Skin epidermis (tissue), 12 donors: ENCODE measurements at regions not wholly inside any gene's neighbourhood (a gene's known extent, or its start where the extent isn't known, plus 50 kb on each side); places are given as distances from the start of the nearest gene placed in this dataset.

Source experiments
- H3K27ac ChIP-seq, 21 experiments: fragments of 200-600 bp; sonication (generic) in 11 of 21; one replicate each; pipeline ENCODE4 v1.5.0; 2020; ENCODE audit warnings: mild to moderate bottlenecking in 3 of 21, inconsistent platforms in 2 of 21, moderate library complexity in 2 of 21
- H3K4me3 ChIP-seq, 7 experiments: fragments of 200-600 bp; sonication (generic) in 2 of 7; one replicate each; pipeline ENCODE4 v1.5.0; 2020; ENCODE audit warnings: inconsistent platforms in 2 of 7, mild to moderate bottlenecking in 2 of 7, moderate library complexity in 1 of 7

DNA sequence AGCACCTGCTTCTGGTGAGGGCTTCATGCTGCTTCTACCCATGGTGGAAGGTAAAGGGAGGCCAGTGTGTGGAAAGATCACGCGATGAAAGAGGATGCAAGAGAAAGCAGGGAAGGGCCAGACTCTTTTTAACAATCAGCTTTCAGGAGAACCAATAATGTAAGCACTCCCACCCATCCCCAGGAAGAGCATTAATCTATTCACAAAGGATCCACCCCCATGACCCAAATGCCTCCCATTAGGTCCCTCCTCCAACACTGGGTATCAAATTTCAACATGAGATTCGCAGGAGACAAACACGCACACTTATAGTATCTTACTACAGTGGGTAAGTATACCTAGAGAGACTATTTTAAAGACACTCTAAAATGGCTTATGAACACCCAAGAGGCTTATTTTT is 80.5 kb upstream of the TMCC3 start:
- H3K4me3 ChIP-seq, result no peak overlapping the region
- no peak overlapping the region for H3K27ac ChIP-seq

DNA sequence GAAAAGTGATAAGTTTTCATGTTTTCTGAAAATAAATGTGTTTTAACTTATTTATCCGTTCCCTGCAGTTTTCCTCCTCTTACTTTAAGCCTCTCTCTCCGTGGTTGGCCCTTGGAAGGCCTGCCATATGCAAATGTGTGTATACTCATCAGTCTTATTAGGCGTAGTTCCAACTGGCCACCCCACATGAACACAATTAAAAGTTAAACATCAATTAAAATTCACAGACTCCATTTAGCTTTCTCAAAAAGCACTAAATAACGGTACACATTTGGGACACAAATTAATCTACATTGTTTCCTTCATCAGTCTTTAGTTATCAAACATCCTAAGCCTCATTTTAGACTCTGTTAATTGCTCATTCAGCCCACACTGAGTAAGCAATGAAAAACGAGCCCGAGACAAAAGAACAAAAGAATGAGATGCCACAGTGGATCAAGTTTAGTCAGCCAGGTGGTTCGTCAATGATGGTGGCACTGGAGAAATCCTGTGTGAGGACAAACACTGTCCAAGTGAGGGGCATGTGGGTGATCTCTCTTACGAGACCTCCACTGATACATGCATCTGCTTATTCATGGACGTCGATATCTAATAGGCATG is 76.0 kb upstream of the TMCC3 start:
- H3K4me3 ChIP-seq, result no peak overlapping the region
- H3K27ac ChIP-seq, result no peak overlapping the region

- no peak overlapping the region for H3K27ac ChIP-seq
- no peak overlapping the region for H3K4me3 ChIP-seq
Measured at GRCh38 chr12:94725375-94726168, 75.2 kb upstream of the TMCC3 start.

DNA sequence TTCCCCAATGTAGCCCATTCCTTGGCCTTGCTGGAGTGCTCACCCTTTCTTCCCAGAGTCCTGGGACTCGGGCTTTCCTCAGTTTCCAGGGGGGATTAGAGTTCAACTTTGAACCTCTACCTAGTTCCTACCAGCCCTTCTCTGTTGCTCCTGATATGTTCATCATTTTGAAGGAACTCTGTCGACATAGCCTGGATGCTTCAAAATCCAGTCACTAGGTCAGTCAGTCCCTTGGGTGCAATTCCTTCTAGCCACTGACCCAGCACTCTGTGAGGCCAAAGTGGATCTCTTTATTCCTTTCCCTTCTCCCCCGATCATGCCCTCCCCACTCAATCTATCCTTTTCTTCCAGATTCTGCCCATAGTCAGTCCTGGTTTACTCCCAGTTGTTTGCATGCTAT is 72.3 kb upstream of the TMCC3 start:
- H3K27ac ChIP-seq, result no peak overlapping the region
- H3K4me3 ChIP-seq, result no peak overlapping the region

GRCh38 chr12:94721173-94721572 is 70.8 kb upstream of the TMCC3 start:
- Histone ChIP-seq H3K4me3 (no peak overlapping the region), H3K27ac (no peak overlapping the region)

GRCh38 chr12:94718114-94718513 is 67.8 kb upstream of the TMCC3 start:
- no peak overlapping the region for H3K27ac ChIP-seq

DNA sequence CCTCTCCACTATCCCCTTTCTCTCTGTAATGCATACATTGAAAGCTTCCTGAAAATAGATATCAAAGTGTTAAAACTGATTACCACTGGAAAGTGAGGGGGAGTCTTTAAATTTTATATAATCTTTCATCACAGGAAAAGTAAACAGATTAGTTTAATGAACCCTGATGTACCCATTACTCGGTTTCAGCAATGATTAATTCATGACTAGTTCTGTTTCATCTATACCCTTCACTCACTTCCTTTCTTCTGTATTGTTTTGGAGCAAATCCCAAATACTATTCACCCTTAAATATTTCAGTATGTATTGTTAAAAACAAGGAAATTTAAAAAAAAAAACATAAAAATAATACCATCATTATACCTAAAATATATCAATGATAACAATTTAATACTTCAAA is 67.3 kb upstream of the TMCC3 start:
- Histone ChIP-seq H3K4me3 (no peak overlapping the region), H3K27ac (no peak overlapping the region)

More at GRCh38 chr12:94718114-94718513, 67.8 kb upstream of the TMCC3 start:
- no peak overlapping the region for H3K4me3 ChIP-seq

- Histone ChIP-seq H3K4me3 (no peak overlapping the region), H3K27ac (no peak overlapping the region)
Measured at GRCh38 chr12:94717108-94717507, 66.8 kb upstream of the TMCC3 start.

DNA sequence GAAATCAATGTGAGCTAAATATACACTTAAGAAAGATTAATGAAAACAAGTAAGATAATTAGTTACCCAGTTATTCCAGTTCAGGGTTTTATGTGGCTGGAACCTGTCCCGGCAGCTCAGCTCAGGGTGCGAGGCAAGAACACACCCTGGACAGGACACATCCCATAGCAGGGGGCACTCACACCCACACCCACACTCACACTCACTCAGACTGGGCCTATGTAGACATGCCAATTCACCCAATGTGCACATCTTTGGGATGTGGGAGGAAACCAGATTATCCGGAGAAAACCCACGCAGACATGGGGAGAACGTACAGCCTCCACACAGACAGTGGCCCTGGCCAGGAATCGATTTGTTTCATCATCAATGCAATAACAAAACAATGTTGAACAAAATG is 66.0 kb upstream of the TMCC3 start:
- Histone ChIP-seq H3K4me3 (no peak overlapping the region), H3K27ac (no peak overlapping the region)

DNA sequence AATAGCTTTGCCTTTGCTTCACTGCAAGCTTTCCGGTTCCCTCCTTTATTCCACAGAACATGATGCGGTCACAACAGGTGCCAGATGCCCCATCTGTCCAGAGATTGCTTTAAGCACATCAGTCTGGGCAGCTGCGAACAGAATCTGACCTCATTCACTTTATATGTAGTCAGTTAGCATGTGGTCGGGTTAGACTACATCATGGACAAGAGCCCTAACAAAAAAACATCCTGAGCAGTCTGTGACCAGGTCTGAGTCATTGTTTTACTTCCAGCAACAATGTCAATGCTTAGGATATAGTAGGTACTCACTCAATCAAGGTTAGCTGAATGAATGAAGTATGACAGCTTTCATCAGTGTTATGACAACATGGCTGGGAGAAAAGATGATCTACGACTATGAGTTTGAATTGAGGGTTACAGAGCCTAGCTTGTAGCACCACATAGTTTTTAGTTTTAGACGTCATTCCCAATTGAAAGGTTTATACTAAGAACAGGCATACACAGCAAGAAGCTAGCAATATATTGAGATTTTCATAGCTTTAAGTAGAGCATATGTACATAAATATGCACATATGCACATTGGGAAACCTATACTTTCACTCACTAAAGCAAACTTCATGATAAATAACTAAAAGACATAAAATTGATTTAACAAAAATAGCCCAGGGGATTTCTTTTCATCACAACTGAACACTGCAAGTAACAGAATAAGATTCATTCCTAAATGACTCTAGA is 64.2 kb upstream of the TMCC3 start:
- H3K27ac ChIP-seq, result no peak overlapping the region
- no peak overlapping the region for H3K4me3 ChIP-seq

DNA sequence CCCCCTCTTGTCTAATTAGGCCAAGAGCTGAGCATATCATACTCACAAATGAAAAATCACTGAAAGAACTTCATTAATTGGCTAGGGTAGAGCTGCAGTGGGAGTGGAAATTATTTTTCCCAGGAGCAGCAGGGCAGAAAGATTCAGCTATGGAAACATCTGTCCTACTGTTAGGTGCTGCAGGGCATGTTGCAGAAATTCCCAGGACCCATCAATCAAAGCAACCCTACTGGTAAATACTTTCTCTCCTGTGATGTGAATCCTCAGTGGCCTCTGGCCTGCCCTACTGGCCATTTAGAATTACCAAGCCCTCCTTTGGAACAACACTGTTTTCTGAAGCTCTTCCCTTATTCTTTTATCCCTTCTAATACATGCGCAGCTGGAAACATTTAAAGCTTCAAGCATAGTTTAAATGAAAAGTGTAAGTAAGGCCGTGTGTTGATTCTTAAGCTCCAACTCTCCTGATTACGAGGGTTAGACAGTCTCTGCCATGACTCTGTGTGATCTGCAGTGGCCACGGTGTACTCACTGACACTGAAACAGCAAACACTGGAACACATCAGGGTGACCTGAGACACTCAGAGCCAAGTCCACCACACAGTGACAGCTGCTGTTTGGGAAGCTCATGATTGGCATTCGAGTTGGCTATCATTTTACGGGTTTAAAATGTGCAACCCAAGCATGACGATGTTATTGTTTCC is 62.6 kb upstream of the TMCC3 start:
- no peak overlapping the region for H3K27ac ChIP-seq

DNA sequence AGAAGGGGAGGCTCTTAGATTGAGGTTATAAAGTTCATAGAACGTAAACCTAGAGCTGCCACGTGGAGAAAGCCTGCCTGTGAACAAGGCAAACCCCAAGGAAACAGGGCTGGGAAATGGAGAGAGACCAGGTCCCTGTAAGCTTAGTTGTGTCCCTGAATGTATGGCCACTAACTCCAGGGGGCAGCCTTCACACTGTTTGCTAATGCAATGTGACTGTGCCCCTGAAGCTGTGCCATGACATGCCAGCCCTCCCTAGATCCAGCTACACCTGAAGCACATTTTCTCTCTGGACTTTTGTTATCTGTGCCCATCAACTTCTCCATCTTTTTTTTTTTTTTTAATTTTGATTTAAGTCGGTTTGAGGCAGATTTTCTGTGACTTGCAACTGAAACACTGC is 60.6 kb upstream of the TMCC3 start:
- Histone ChIP-seq H3K4me3 (no peak overlapping the region), H3K27ac (no peak overlapping the region)

More for the DNA sequence above, 62.6 kb upstream of the TMCC3 start:
- H3K4me3 ChIP-seq, result no peak overlapping the region

GRCh38 chr12:94707892-94708291 is 57.5 kb upstream of the TMCC3 start:
- Histone ChIP-seq H3K4me3 (no peak overlapping the region), H3K27ac (no peak overlapping the region)

DNA sequence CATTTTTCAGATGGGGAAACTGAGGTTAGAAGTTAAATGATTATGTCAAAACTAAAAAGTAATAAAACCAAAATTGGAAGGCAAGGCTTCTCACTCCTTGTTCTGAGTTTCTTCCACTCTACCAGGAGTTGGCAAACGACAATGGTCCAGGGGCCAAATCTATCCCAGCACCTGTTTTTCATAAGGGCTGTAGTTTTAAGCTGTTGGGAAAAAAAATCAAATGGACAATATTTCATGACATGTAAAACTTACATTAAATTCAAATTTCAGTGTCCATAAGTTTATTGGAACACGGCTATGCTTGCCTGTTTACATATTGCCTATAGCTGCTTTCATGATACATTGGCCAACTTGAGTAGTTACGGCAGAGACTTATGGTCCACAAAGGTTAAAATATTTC is 56.7 kb upstream of the TMCC3 start:
- Histone ChIP-seq H3K4me3 (no peak overlapping the region), H3K27ac (no peak overlapping the region)

DNA sequence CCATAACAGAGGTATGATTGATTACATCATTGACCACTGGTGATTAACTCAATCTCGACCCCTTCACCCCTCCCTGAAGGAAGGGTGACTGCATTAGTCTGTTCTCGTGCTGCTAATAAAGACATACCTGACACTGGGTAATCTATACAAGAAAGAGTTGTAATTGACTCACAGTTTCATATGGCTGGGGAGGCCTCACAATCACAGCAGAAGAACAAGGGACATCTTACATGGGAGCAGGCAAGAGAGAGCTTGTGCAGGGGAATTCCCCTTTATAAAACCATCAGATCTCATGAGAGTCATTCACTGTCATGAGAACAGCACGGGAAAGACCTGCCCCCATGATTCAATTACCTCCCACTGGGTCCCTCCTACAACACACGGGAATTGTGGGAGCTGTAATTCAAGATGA is 55.9 kb upstream of the TMCC3 start:
- Histone ChIP-seq H3K4me3 (no peak overlapping the region), H3K27ac (no peak overlapping the region)

DNA sequence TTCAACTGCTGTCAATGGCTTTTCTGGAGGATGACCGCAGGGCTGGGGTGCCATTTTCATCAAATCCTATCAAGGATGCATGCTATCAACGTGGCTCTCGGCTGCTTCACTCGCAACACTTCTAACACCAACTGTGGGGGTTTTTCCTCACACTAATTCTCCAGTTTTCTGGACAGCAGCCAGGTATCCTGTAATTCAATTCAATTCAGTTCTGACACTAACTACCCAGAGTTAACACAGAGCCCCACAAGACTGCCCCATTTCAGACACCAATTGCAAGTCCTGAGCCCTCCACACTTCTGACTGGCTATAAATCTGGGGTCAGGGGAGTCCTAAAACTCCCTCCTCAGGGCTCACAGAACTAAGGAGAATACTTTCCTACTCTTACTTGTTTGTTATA is 55.3 kb upstream of the TMCC3 start:
- Histone ChIP-seq H3K27ac (no peak overlapping the region), H3K4me3 (no peak overlapping the region)

GRCh38 chr12:94704452-94705306 is 54.3 kb upstream of the TMCC3 start:
- peak overlapping the region in 1 of 21 experiments; percentile 16 for H3K27ac ChIP-seq
- no peak overlapping the region for H3K4me3 ChIP-seq

- Histone ChIP-seq H3K4me3 (no peak overlapping the region), H3K27ac (no peak overlapping the region)
Measured at GRCh38 chr12:94702696-94703095, 52.3 kb upstream of the TMCC3 start.

GRCh38 chr12:94701711-94702110 is 51.4 kb upstream of the TMCC3 start:
- Histone ChIP-seq H3K4me3 (no peak overlapping the region), H3K27ac (no peak overlapping the region)
